Lung (tissue), 11 donors: ENCODE measurements at regions not wholly inside any gene's neighbourhood (a gene's known extent, or its start where the extent isn't known, plus 50 kb on each side); places are given as distances from the start of the nearest gene placed in this dataset.

Source experiments
- ATAC-seq: fragments of 200-7000 bp; cut with Tn5 transposase; one replicate; pipeline ENCODE4 v1.9.1; 2020; ENCODE audit warnings: moderate number of reproducible peaks; ENCODE audit not compliant: insufficient read depth, low FRiP score
- DNase-seq, 3 donors: peaks; one replicate each; pipeline ENCODE4 v3.0.0-alpha.2; 2013 to 2017
- H3K27ac ChIP-seq, 2 donors: one replicate each; pipeline ENCODE4 v1.5.1; 2013; ENCODE audit warnings: mild to moderate bottlenecking in 2 of 2, moderate library complexity in 2 of 2, control low read depth in 1 of 2, inconsistent platforms in 1 of 2, low read depth in 1 of 2, low read length in 1 of 2
- H3K27me3 ChIP-seq, 3 donors: one replicate each; pipeline ENCODE4 v1.5.1; 2013; ENCODE audit warnings: low read length in 2 of 3; ENCODE audit not compliant: control insufficient read depth in 3 of 3, insufficient read depth in 3 of 3
- H3K36me3 ChIP-seq, 4 donors: one replicate each; pipeline ENCODE4 v1.5.1; 2013; ENCODE audit warnings: low read length in 4 of 4, mild to moderate bottlenecking in 1 of 4, moderate library complexity in 1 of 4; ENCODE audit not compliant: control insufficient read depth in 4 of 4, insufficient read depth in 4 of 4
- H3K4me1 ChIP-seq, 5 donors: one replicate each; pipeline ENCODE4 v1.5.1; 2013; ENCODE audit warnings: low read length in 5 of 5, mild to moderate bottlenecking in 2 of 5, moderate library complexity in 1 of 5; ENCODE audit not compliant: control insufficient read depth in 5 of 5, insufficient read depth in 5 of 5
- H3K4me3 ChIP-seq: one replicate; pipeline ENCODE4 v1.5.1; 2013; ENCODE audit warnings: mild to moderate bottlenecking, control low read depth, moderate library complexity
- H3K9ac ChIP-seq, 2 donors: one replicate each; pipeline ENCODE4 v1.5.1; 2013; ENCODE audit warnings: low read length in 2 of 2, control low read depth in 1 of 2; ENCODE audit not compliant: insufficient read depth in 1 of 2
- H3K9me3 ChIP-seq, 4 donors: one replicate each; pipeline ENCODE4 v1.5.1; 2013; ENCODE audit warnings: low read length in 3 of 4, mild to moderate bottlenecking in 1 of 4, moderate library complexity in 1 of 4; ENCODE audit not compliant: control insufficient read depth in 4 of 4, insufficient read depth in 3 of 4
- WGBS, 2 donors: extraction: QIAGEN DNeasy Blood & Tissue Kit; methylation state at CpG; one replicate each; pipeline ENCODE4 v1.1.7; 2013; 5-methylcytosine and 5-hydroxymethylcytosine counted together
- TF ChIP-seq, protein P1 (sequence below): IDR thresholded peaks from 2 replicates; pipeline ENCODE4 v1.5.1; 2012; ENCODE audit warnings: mild to moderate bottlenecking; ENCODE audit errors: control extremely low read depth, extremely low read depth
- donor health status: control.
- donor health status: control.
- donor health status: Bipolar disorder and iron deficiency.
- donor health status: healthy.
- donor health status: DM: yes; HTN: yes; CAD: no.

- DNase-seq: no peak
- Histone ChIP-seq H3K36me3 (no peaks in the 10 kb centered on the region), H3K9me3 (no peaks in the 10 kb centered on the region), H3K9ac (no peak overlapping the region), H3K4me3 (no peak overlapping the region), H3K27ac (no peak overlapping the region), H3K4me1 (peaks cover 0 to 9% (median 6%) of the 10 kb centered on the region in 5 donors), H3K27me3 (no peaks in the 10 kb centered on the region)
- TF ChIP-seq, protein P1, sequence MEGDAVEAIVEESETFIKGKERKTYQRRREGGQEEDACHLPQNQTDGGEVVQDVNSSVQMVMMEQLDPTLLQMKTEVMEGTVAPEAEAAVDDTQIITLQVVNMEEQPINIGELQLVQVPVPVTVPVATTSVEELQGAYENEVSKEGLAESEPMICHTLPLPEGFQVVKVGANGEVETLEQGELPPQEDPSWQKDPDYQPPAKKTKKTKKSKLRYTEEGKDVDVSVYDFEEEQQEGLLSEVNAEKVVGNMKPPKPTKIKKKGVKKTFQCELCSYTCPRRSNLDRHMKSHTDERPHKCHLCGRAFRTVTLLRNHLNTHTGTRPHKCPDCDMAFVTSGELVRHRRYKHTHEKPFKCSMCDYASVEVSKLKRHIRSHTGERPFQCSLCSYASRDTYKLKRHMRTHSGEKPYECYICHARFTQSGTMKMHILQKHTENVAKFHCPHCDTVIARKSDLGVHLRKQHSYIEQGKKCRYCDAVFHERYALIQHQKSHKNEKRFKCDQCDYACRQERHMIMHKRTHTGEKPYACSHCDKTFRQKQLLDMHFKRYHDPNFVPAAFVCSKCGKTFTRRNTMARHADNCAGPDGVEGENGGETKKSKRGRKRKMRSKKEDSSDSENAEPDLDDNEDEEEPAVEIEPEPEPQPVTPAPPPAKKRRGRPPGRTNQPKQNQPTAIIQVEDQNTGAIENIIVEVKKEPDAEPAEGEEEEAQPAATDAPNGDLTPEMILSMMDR: no peak
- ATAC-seq: no peak
- WGBS, 2 donors: 76 to 87% methylated on average over 6 of the region's 6 CpGs
Observed at GRCh38 chr17:77606865-77607210, 351.7 kb upstream of the TNRC6C start.

GRCh38 chr17:77607606-77608005 lies 350.9 kb upstream of the TNRC6C start:
- no peak overlapping the region for H3K4me3 ChIP-seq
- ATAC-seq (no peak), DNase-seq (no peak)
- WGBS, 2 donors: 85 to 96% methylated on average over 8 of the region's 8 CpGs
- peaks cover 0 to 9% (median 6%) of the 10 kb centered on the region in 5 donors for H3K4me1 ChIP-seq
- H3K9ac ChIP-seq: no peak overlapping the region
- H3K9me3 ChIP-seq: no peaks in the 10 kb centered on the region
- no peaks in the 10 kb centered on the region for H3K36me3 ChIP-seq
- TF ChIP-seq, protein P1: no peak
- H3K27ac ChIP-seq: no peak overlapping the region
- no peaks in the 10 kb centered on the region for H3K27me3 ChIP-seq

DNA sequence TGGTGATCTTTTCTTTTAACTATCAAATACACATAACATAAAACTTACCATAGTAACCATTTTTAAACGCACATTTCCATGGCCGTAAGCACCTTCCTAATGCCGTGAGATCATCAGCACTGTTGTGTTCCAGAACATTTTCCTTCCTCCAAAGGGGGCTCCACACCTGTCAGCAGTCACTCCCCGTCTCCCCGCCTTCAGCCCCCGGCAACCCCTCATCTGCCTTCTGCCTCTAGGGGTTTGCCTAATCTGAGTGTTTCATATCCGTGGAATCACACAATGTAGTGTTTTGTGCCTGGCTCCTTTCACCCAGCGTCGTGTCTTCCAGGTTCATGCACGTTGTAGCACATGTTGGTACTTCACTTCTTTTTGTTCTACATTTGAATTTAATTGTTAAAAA lies 350.1 kb upstream of the TNRC6C start:
- TF ChIP-seq, protein P1: no peak
- DNase-seq: no peak
- Histone ChIP-seq H3K27ac (no peak overlapping the region), H3K9me3 (no peaks in the 10 kb centered on the region), H3K36me3 (no peaks in the 10 kb centered on the region), H3K4me1 (peaks cover 0 to 9% (median 0%) of the 10 kb centered on the region in 5 donors), H3K4me3 (no peak overlapping the region), H3K9ac (no peak overlapping the region), H3K27me3 (no peaks in the 10 kb centered on the region)
- ATAC-seq: no peak
- 93 to 97% methylated on average over 10 of the region's 10 CpGs for WGBS, 2 donors
